Upper lobe of right lung (tissue), 1 donor: ENCODE measurements at regions not wholly inside any gene's neighbourhood (a gene's known extent, or its start where the extent isn't known, plus 50 kb on each side); places are given as distances from the start of the nearest gene placed in this dataset.
A peak's percentile ranks its signal among the peaks of the same experiment; 100 is the strongest.

Experiments used
- ATAC-seq: fragments of 200-7000 bp; cut with Tn5 transposase; one replicate; pipeline ENCODE4 v1.9.1; 2020; ENCODE audit warnings: mild to moderate bottlenecking, moderate library complexity
- DNase-seq: peaks from one replicate; pipeline ENCODE4 v3.0.0-alpha.2; 2020
- H3K27ac ChIP-seq: fragments of 200-600 bp; one replicate; pipeline ENCODE4 v1.8.0; 2022
- H3K27me3 ChIP-seq: fragments of 200-600 bp; one replicate; pipeline ENCODE4 v1.8.0; 2022; ENCODE audit warnings: mild to moderate bottlenecking
- H3K36me3 ChIP-seq: fragments of 200-600 bp; one replicate; pipeline ENCODE4 v1.8.0; 2022
- H3K4me1 ChIP-seq: fragments of 200-600 bp; one replicate; pipeline ENCODE4 v1.8.0; 2022
- H3K4me3 ChIP-seq: fragments of 200-600 bp; one replicate; pipeline ENCODE4 v1.8.0; 2022; ENCODE audit warnings: mild to moderate bottlenecking
- H3K9me3 ChIP-seq: fragments of 200-600 bp; one replicate; pipeline ENCODE4 v1.8.0; 2022
- CTCF ChIP-seq: fragments of 200-600 bp; IDR thresholded peaks from one replicate; pipeline ENCODE4 v1.8.0; 2022; ENCODE audit warnings: antibody characterized with exemption
- intact Hi-C: fragments of 100-400 bp; cut with DNase I; formaldehyde crosslinking; loops from one replicate; pipeline ENCODE4 v1.11.0; 2022
- donor health status: DM: no; HTN: yes; CAD: no; lungs with severe emphysema.

DNA sequence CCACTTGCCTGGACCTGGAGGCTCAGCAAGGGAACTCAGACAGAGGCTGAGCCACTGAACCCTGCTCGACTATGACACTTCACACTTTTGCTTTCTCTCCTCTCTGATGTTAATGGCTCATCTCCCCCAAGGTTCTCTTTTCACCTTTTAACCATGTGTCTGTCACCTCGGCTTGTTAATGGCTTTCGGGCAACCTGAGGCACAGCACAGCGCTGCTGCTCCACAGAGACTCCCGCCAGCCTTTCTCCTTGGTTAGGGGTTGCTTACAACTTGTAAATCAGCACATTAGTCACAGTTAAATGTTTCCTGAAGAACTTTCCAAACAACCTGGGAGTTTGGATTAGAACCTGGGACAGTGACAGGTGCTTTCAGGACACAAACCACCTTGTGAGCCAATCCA is 136.2 kb upstream of the TBX20 start:
- H3K9me3 ChIP-seq, result no peaks in the 10 kb centered on the region
- H3K36me3 ChIP-seq, result no peaks in the 10 kb centered on the region
- H3K27ac ChIP-seq, result no peak overlapping the region
- TF ChIP-seq CTCF, result no peak
- intact Hi-C loops, result no loop called here
- H3K4me3 ChIP-seq, result no peak overlapping the region
- peaks cover 5% of the 10 kb centered on the region for H3K27me3 ChIP-seq
- ATAC-seq (no peak), DNase-seq (no peak)
- no peaks in the 10 kb centered on the region for H3K4me1 ChIP-seq

DNA sequence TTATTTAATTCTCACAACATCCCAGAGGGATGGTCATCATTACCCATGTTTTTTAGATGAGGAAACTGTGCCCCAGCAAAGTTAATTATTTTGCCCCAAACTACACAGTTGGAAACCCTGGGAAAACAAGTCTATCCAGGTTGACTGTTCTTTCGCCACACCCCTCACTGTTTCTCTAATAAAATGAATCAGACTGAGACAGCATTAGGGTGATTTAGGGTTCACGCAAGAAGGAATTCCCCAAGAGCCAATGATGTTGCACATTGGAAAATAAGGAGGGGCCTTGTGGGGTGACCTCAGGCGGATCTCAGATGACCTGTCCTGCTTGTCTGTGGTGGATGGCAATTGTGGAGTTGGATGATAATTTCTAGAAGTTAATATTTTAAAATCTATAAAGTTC is 135.7 kb upstream of the TBX20 start:
- H3K27me3 ChIP-seq, result peaks cover 5% of the 10 kb centered on the region
- H3K27ac ChIP-seq, result no peak overlapping the region
- no peaks in the 10 kb centered on the region for H3K36me3 ChIP-seq
- H3K9me3 ChIP-seq, result no peaks in the 10 kb centered on the region
- no peak overlapping the region for H3K4me3 ChIP-seq
- intact Hi-C loops, result no loop called here
- no peak for ATAC-seq
- DNase-seq, result no peak
- H3K4me1 ChIP-seq, result no peaks in the 10 kb centered on the region
- TF ChIP-seq CTCF, result no peak

- no peak for ATAC-seq
- TF ChIP-seq CTCF, result no peak
- Histone ChIP-seq H3K4me1 (no peaks in the 10 kb centered on the region), H3K9me3 (no peaks in the 10 kb centered on the region), H3K27me3 (peaks cover 4% of the 10 kb centered on the region), H3K27ac (no peak overlapping the region), H3K36me3 (no peaks in the 10 kb centered on the region), H3K4me3 (no peak overlapping the region)
- no peak for DNase-seq
- intact Hi-C loops, result no loop called here
Observed at GRCh38 chr7:35386816-35387706, 133.2 kb upstream of the TBX20 start.

DNA sequence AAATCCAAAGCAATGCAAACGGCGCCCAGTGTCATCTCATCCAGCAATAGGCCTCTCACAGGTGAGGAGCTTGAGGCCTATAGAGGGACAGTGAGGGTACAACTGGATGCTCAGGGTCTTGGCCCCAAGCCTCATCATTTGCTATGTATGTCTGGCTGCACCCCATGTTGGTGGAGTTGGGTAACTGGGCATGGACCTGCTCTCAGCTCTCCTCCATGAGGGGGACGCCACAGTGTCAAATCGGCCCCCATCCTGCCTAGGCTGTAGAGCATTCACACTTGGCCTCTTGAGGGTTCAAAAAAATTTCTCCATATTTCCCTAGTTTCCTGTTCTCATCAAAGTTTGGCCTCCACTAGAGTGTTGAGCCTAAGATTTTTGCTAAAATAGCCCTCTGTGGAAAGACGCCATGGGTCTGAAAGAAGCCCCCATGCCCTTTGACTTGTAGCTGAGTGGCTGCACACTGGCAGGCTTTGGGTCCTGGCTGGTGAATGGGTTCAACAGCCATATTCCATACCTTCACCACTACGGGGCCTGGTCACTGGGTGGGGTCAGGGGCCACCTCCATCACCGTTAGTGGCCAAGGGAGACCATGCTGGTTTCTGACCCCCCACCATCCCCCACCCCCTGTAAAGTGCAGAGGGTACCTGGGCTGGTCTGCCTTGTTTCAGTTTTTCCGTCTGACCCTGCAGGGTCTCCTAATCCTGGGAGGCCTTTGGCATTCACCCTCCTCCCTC is 132.3 kb upstream of the TBX20 start:
- intact Hi-C loops, result no loop called here
- DNase-seq (no peak), ATAC-seq (no peak)
- Histone ChIP-seq H3K27ac (no peak overlapping the region), H3K36me3 (no peaks in the 10 kb centered on the region), H3K27me3 (no peaks in the 10 kb centered on the region), H3K4me3 (no peak overlapping the region), H3K4me1 (no peaks in the 10 kb centered on the region), H3K9me3 (no peaks in the 10 kb centered on the region)
- TF ChIP-seq CTCF, result no peak

DNA sequence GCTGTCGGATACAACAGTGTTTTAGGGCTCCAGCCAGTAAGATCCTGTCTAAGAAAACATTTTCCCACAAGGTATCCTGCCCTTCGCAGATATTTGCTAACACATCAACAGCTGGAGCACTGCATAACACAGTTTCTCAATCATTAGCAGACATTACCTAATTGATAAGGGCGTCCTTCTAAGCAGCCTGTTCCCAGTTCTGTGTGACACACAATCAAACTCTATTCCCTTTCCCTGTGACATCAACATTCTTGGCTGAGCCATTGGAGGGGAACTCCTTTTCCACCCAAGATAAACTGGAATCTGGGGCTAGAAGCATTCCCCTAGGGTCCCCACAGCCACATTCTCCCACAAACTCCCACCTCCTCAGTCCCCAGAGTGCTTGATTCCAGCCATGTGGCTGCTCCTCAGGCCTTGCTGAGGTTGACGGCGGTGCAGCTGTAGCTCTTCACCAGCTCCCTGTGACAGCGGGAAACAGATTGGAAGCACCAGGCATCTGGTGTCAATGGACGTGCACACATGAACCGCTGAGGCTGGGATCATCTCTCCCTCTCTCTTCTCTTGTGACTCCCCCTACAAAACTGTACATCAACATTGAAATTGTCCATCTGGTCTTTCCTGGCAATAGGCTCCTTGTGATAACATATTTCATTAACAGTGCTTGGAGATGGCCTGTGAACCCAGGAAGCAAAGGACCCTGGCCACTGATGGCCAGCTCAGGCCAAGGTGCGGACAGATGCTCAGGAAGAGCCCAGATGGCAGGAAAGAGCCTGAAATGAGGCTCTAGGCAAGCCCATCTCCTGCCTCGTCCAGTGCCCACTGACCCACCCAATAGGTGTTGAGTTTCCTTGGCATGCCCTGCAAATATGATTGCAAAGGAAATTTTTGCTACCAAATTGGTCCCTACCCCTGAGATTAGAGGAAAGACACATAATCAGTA is 131.1 kb upstream of the TBX20 start:
- no peak overlapping the region for H3K27ac ChIP-seq
- intact Hi-C loops, result no loop called here
- peak; percentile 59 for ATAC-seq
- H3K36me3 ChIP-seq, result no peaks in the 10 kb centered on the region
- no peaks in the 10 kb centered on the region for H3K4me1 ChIP-seq
- no peak for TF ChIP-seq CTCF
- no peak overlapping the region for H3K4me3 ChIP-seq
- DNase-seq, result no peak
- H3K9me3 ChIP-seq, result no peaks in the 10 kb centered on the region
- H3K27me3 ChIP-seq, result no peaks in the 10 kb centered on the region
